Tibial nerve (tissue), 4 donors: ENCODE measurements at regions not wholly inside any gene's neighbourhood (a gene's known extent, or its start where the extent isn't known, plus 50 kb on each side); places are given as distances from the start of the nearest gene placed in this dataset.
"Not testable (repeated sequence)": the region's sequence is repeated elsewhere in the genome, so short reads cannot be mapped to it uniquely, and the experiment has no call there.

Experiments
- DNase-seq, 2 donors: peaks; one replicate each; pipeline ENCODE4 v3.0.0-alpha.2; 2019; ENCODE audit warnings: low spot score in 2 of 2
- H3K27ac ChIP-seq, 4 donors: fragments of 200-600 bp; sonication (generic) in 3 of 4; one replicate each; pipeline ENCODE4 v1.5.1; 2017 to 2019; ENCODE audit warnings: mild to moderate bottlenecking in 1 of 4
- H3K27me3 ChIP-seq, 2 donors: fragments of 200-600 bp; sonication (generic) in 1 of 2; one replicate each; pipeline versions ENCODE4 v1.5.1 to v1.6.0; 2017 to 2019
- H3K36me3 ChIP-seq, 3 donors: fragments of 200-600 bp; sonication (generic); one replicate each; pipeline ENCODE4 v1.5.1; 2018 to 2019
- H3K4me1 ChIP-seq, 4 donors: fragments of 200-600 bp; sonication (generic) in 3 of 4; one replicate each; pipeline ENCODE4 v1.5.1; 2017 to 2019
- H3K4me3 ChIP-seq, 4 donors: fragments of 200-600 bp; sonication (generic) in 3 of 4; one replicate each; pipeline ENCODE4 v1.5.1; 2017 to 2019; ENCODE audit warnings: mild to moderate bottlenecking in 1 of 4, moderate library complexity in 1 of 4
- H3K9me3 ChIP-seq, 4 donors: fragments of 200-600 bp; sonication (generic) in 3 of 4; one replicate each; pipeline ENCODE4 v1.5.1; 2017 to 2019
- CTCF ChIP-seq, 5 experiments: fragments of 200-600 bp in 3 of 5; fragments of 450-650 bp in 2 of 5; sonication (generic) in 3 of 5; IDR thresholded peaks; one replicate each; pipeline ENCODE4 v1.5.1; 2016 to 2019; ENCODE audit warnings: antibody characterized with exemption in 5 of 5, mild to moderate bottlenecking in 3 of 5, moderate library complexity in 2 of 5
- EP300 ChIP-seq, 2 donors: sonication (generic); formaldehyde crosslinking; IDR thresholded peaks; one replicate each; pipeline ENCODE4 v1.6.1; 2017; ENCODE audit warnings: antibody characterized with exemption in 2 of 2, mild to moderate bottlenecking in 1 of 2
- POLR2A ChIP-seq, 2 donors: fragments of 450-650 bp; IDR thresholded peaks; one replicate each; pipeline ENCODE4 v1.6.1; 2017; ENCODE audit warnings: antibody characterized with exemption in 2 of 2, mild to moderate bottlenecking in 2 of 2, moderate library complexity in 2 of 2
- WGBS, 2 donors: methylation state at CpG; one replicate each; pipeline ENCODE4 v1.1.5; 2018; 5-methylcytosine and 5-hydroxymethylcytosine counted together

- Histone ChIP-seq H3K36me3 (no peaks in the 10 kb centered on the region), H3K4me1 (no peaks in the 10 kb centered on the region), H3K27me3 (no peaks in the 10 kb centered on the region), H3K27ac (no peak overlapping the region), H3K9me3 (no peaks in the 10 kb centered on the region), H3K4me3 (no peak overlapping the region)
- TF ChIP-seq CTCF (IDR thresholded peaks at IDR 0.05), result no peak
- TF ChIP-seq EP300 (IDR thresholded peaks at IDR 0.05), result no peak
- no peak for TF ChIP-seq POLR2A (IDR thresholded peaks at IDR 0.05)
- no peak for DNase-seq
These were observed 187.5 kb downstream of the BMP15 start for GRCh38 chrX:51098046-51098445.

- not testable (repeated sequence) for H3K4me3 ChIP-seq, H3K36me3 ChIP-seq, H3K9me3 ChIP-seq, H3K4me1 ChIP-seq, H3K27me3 ChIP-seq, H3K27ac ChIP-seq, DNase-seq
- WGBS, 2 donors, result 92 to 95% methylated on average over 21 to 26 of the region's 52 CpGs
These were observed 208.8 kb downstream of the BMP15 start for GRCh38 chrX:51119058-51119926.

- not testable (repeated sequence) for DNase-seq, H3K27me3 ChIP-seq, H3K4me3 ChIP-seq, H3K36me3 ChIP-seq, H3K27ac ChIP-seq, H3K4me1 ChIP-seq, H3K9me3 ChIP-seq
- 89 to 97% methylated on average over 4 of the region's 4 CpGs for WGBS, 2 donors
These were observed 206.9 kb upstream of the NUDT10 start for GRCh38 chrX:51125743-51126142.

- no peak overlapping the region for H3K27ac ChIP-seq
- peaks cover 0 to 7% of the 10 kb centered on the region in 2 donors for H3K27me3 ChIP-seq
- 33% methylated on average over 3 of the region's 3 CpGs; no CpG with 5 or more reads in 1 of the 2 donors for WGBS, 2 donors
- H3K36me3 ChIP-seq, result no peaks in the 10 kb centered on the region
- DNase-seq, result no peak
- H3K4me3 ChIP-seq, result no peak overlapping the region
- no peaks in the 10 kb centered on the region for H3K9me3 ChIP-seq
- H3K4me1 ChIP-seq, result no peaks in the 10 kb centered on the region
- TF ChIP-seq CTCF (IDR thresholded peaks at IDR 0.05) (peak; percentile 24 to 45 (median 40)), POLR2A (IDR thresholded peaks at IDR 0.05) (no peak), EP300 (IDR thresholded peaks at IDR 0.05) (no peak)
These were observed 187.7 kb upstream of the NUDT10 start for GRCh38 chrX:51144828-51145442.

- H3K4me3 ChIP-seq, result no peak overlapping the region
- DNase-seq, result no peak
- WGBS, 2 donors, result 0 to 17% methylated on average over 1 to 2 of the region's 2 CpGs
- no peaks in the 10 kb centered on the region for H3K36me3 ChIP-seq
- peaks cover 0 to 6% of the 10 kb centered on the region in 2 donors for H3K27me3 ChIP-seq
- no peaks in the 10 kb centered on the region for H3K4me1 ChIP-seq
- TF ChIP-seq POLR2A (IDR thresholded peaks at IDR 0.05), result no peak
- no peak for TF ChIP-seq CTCF (IDR thresholded peaks at IDR 0.05)
- no peak for TF ChIP-seq EP300 (IDR thresholded peaks at IDR 0.05)
- no peaks in the 10 kb centered on the region for H3K9me3 ChIP-seq
- H3K27ac ChIP-seq, result no peak overlapping the region
These were observed 183.8 kb upstream of the NUDT10 start for GRCh38 chrX:51148848-51149247.

GRCh38 chrX:51151734-51152133 lies 180.9 kb upstream of the NUDT10 start:
- TF ChIP-seq POLR2A (IDR thresholded peaks at IDR 0.05) (no peak), CTCF (IDR thresholded peaks at IDR 0.05) (no peak), EP300 (IDR thresholded peaks at IDR 0.05) (no peak)
- Histone ChIP-seq H3K4me3 (no peak overlapping the region), H3K36me3 (no peaks in the 10 kb centered on the region), H3K4me1 (no peaks in the 10 kb centered on the region), H3K27ac (no peak overlapping the region), H3K27me3 (peaks cover 0 to 5% of the 10 kb centered on the region in 2 donors), H3K9me3 (no peaks in the 10 kb centered on the region)
- 33 to 75% methylated on average over 1 of the region's 1 CpG for WGBS, 2 donors
- DNase-seq, result no peak
